Neural progenitor cell (in vitro differentiated cells): ENCODE measurements at regions not wholly inside any gene's neighbourhood (a gene's known extent, or its start where the extent isn't known, plus 50 kb on each side); places are given as distances from the start of the nearest gene placed in this dataset.

Experiments used
- DNase-seq: peaks from one replicate; pipeline ENCODE4 v3.0.0-alpha.2; 2016; ENCODE audit warnings: low spot score
- H2AFZ ChIP-seq: fragments of 200-600 bp; sonication (generic); replicated peaks from 2 replicates; pipeline ENCODE4 v1.6.1; 2016; ENCODE audit warnings: antibody characterized with exemption
- H3F3A ChIP-seq: fragments of 200-600 bp; sonication (generic); 2 replicates; pipeline ENCODE4 v1.6.1; 2016; ENCODE audit warnings: antibody characterized with exemption, low read depth
- H3K27ac ChIP-seq: fragments of 200-600 bp; sonication (generic); 2 replicates; pipeline ENCODE4 v1.5.1; 2016; ENCODE audit warnings: mild to moderate bottlenecking
- H3K27me3 ChIP-seq: fragments of 200-600 bp; sonication (generic); 2 replicates; pipeline ENCODE4 v1.6.1; 2016; ENCODE audit warnings: mild to moderate bottlenecking, moderate library complexity
- H3K36me3 ChIP-seq: fragments of 200-600 bp; sonication (generic); 2 replicates; pipeline ENCODE4 v1.5.1; 2016
- H3K4me1 ChIP-seq: fragments of 200-600 bp; sonication (generic); 2 replicates; pipeline ENCODE4 v1.6.1; 2016; ENCODE audit warnings: mixed run types
- H3K4me2 ChIP-seq: fragments of 200-600 bp; sonication (generic); 2 replicates; pipeline ENCODE4 v1.6.1; 2016
- H3K4me3 ChIP-seq: fragments of 200-600 bp; sonication (generic); 2 replicates; pipeline ENCODE4 v1.5.1; 2016
- H3K79me2 ChIP-seq: fragments of 200-600 bp; sonication (generic); 2 replicates; pipeline ENCODE4 v1.6.1; 2016; ENCODE audit warnings: low read depth
- H3K9ac ChIP-seq: fragments of 200-600 bp; sonication (generic); 2 replicates; pipeline ENCODE4 v1.6.1; 2016
- H3K9me3 ChIP-seq: fragments of 200-600 bp; sonication (generic); 2 replicates; pipeline ENCODE4 v1.5.1; 2016; ENCODE audit warnings: low read depth
- H4K20me1 ChIP-seq: fragments of 200-600 bp; sonication (generic); 2 replicates; pipeline ENCODE4 v1.6.1; 2016; ENCODE audit warnings: low read depth
- H3K27ac Mint-ChIP-seq: 3 replicates; pipeline ENCODE4 v1.8.0; 2021; ENCODE audit warnings: mixed read lengths
- H3K27me3 Mint-ChIP-seq: 2 replicates; pipeline ENCODE4 v1.8.0; 2022; ENCODE audit warnings: low read depth, mild to moderate bottlenecking, inconsistent platforms, moderate library complexity, mixed read lengths; ENCODE audit not compliant: insufficient read depth
- H3K36me3 Mint-ChIP-seq: 3 replicates; pipeline ENCODE4 v1.8.0; 2021; ENCODE audit warnings: mixed read lengths
- H3K4me1 Mint-ChIP-seq: 3 replicates; pipeline ENCODE4 v1.8.0; 2021; ENCODE audit warnings: mixed read lengths
- H3K4me3 Mint-ChIP-seq: 3 replicates; pipeline ENCODE4 v1.8.0; 2021; ENCODE audit warnings: mild to moderate bottlenecking, moderate library complexity, mixed read lengths
- H3K9me3 Mint-ChIP-seq: 3 replicates; pipeline ENCODE4 v1.8.0; 2020; ENCODE audit warnings: mixed read lengths
- CTCF ChIP-seq: fragments of 200-600 bp; sonication (generic); IDR thresholded peaks from 2 replicates; pipeline ENCODE4 v1.5.1; 2017; ENCODE audit warnings: antibody characterized with exemption, mild to moderate bottlenecking
- EZH2 ChIP-seq: fragments of 200-600 bp; sonication (generic); IDR thresholded peaks from 2 replicates; pipeline ENCODE4 v1.6.1; 2017; ENCODE audit warnings: antibody characterized with exemption, mild to moderate bottlenecking, moderate library complexity
- EZH2phosphoT487 ChIP-seq: fragments of 200-600 bp; sonication (generic); IDR thresholded peaks from 2 replicates; pipeline ENCODE4 v1.6.1; 2017; ENCODE audit warnings: antibody characterized with exemption

- no peak for TF ChIP-seq CTCF
- no peak for TF ChIP-seq EZH2phosphoT487
- no peak for TF ChIP-seq EZH2
- no peak for DNase-seq
- Mint-ChIP-seq H3K36me3 (no peaks in the 10 kb centered on the region), H3K27me3 (no peaks in the 10 kb centered on the region), H3K4me1 (no peaks in the 10 kb centered on the region), H3K4me3 (no peak overlapping the region), H3K27ac (no peak overlapping the region), H3K9me3 (no peaks in the 10 kb centered on the region)
- no peaks in the 10 kb centered on the region for H3K4me1 ChIP-seq
- H3F3A ChIP-seq, result no peaks in the 10 kb centered on the region
- no peak overlapping the region for H3K4me2 ChIP-seq
- no peak overlapping the region for H3K4me3 ChIP-seq
- no peaks in the 10 kb centered on the region for H3K9me3 ChIP-seq
- H3K27ac ChIP-seq, result no peak overlapping the region
- no peaks in the 10 kb centered on the region for H3K79me2 ChIP-seq
- H2AFZ ChIP-seq, result no peak overlapping the region
- H3K36me3 ChIP-seq, result no peaks in the 10 kb centered on the region
- H3K27me3 ChIP-seq, result no peaks in the 10 kb centered on the region
- H3K9ac ChIP-seq, result no peak overlapping the region
- no peaks in the 10 kb centered on the region for H4K20me1 ChIP-seq
These were observed 713.9 kb upstream of the GBE1 start for GRCh38 chr3:82475306-82475705.

GRCh38 chr3:82474711-82475110 lies 713.3 kb upstream of the GBE1 start:
- TF ChIP-seq CTCF, result no peak
- TF ChIP-seq EZH2, result no peak
- no peak for TF ChIP-seq EZH2phosphoT487
- Mint-ChIP-seq H3K27me3 (no peaks in the 10 kb centered on the region), H3K27ac (no peak overlapping the region), H3K4me1 (no peaks in the 10 kb centered on the region), H3K36me3 (no peaks in the 10 kb centered on the region), H3K9me3 (no peaks in the 10 kb centered on the region), H3K4me3 (no peak overlapping the region)
- H3K4me1 ChIP-seq, result no peaks in the 10 kb centered on the region
- no peak overlapping the region for H3K4me3 ChIP-seq
- no peak overlapping the region for H3K4me2 ChIP-seq
- no peaks in the 10 kb centered on the region for H3K79me2 ChIP-seq
- H3K27me3 ChIP-seq, result no peaks in the 10 kb centered on the region
- H4K20me1 ChIP-seq, result no peaks in the 10 kb centered on the region
- no peaks in the 10 kb centered on the region for H3F3A ChIP-seq
- H3K27ac ChIP-seq, result no peak overlapping the region
- H3K9ac ChIP-seq, result no peak overlapping the region
- H2AFZ ChIP-seq, result no peak overlapping the region
- H3K9me3 ChIP-seq, result no peaks in the 10 kb centered on the region
- no peaks in the 10 kb centered on the region for H3K36me3 ChIP-seq
- no peak for DNase-seq

GRCh38 chr3:82473864-82474541 lies 712.6 kb upstream of the GBE1 start:
- H3K27me3 Mint-ChIP-seq, result no peaks in the 10 kb centered on the region
- H3K36me3 ChIP-seq, result no peaks in the 10 kb centered on the region
- no peaks in the 10 kb centered on the region for H4K20me1 ChIP-seq
- no peaks in the 10 kb centered on the region for H3K4me1 ChIP-seq
- no peak overlapping the region for H3K4me3 ChIP-seq
- H3K4me3 Mint-ChIP-seq, result no peak overlapping the region
- H3F3A ChIP-seq, result no peaks in the 10 kb centered on the region
- no peaks in the 10 kb centered on the region for H3K4me1 Mint-ChIP-seq
- no peak for TF ChIP-seq EZH2phosphoT487
- TF ChIP-seq EZH2, result no peak
- no peak for TF ChIP-seq CTCF
- no peaks in the 10 kb centered on the region for H3K36me3 Mint-ChIP-seq
- H3K9ac ChIP-seq, result no peak overlapping the region
- H3K27me3 ChIP-seq, result no peaks in the 10 kb centered on the region
- H3K27ac ChIP-seq, result no peak overlapping the region
- no peaks in the 10 kb centered on the region for H3K79me2 ChIP-seq
- H3K4me2 ChIP-seq, result no peak overlapping the region
- H2AFZ ChIP-seq, result no peak overlapping the region
- H3K27ac Mint-ChIP-seq, result no peak overlapping the region
- no peaks in the 10 kb centered on the region for H3K9me3 ChIP-seq
- H3K9me3 Mint-ChIP-seq, result no peaks in the 10 kb centered on the region
- no peak for DNase-seq
